ENCODE measurements at regions not wholly inside any gene's neighbourhood (a gene's known extent, or its start where the extent isn't known, plus 50 kb on each side); places are given as distances from the start of the nearest gene placed in this dataset.

- DNase-seq (no peak), ATAC-seq (no peak)
- Histone ChIP-seq H3K27me3 (ENCODE audit: control insufficient read depth in 2 of 2, insufficient read depth in 2 of 2, low read length in 2 of 2) (no peaks in the 10 kb centered on the region), H3K4me1 (ENCODE audit: control insufficient read depth in 2 of 2, insufficient read depth in 2 of 2, low read length in 2 of 2) (no peaks in the 10 kb centered on the region), H3K27ac (ENCODE audit: low read depth, low read length) (no peak overlapping the region), H3K4me3 (ENCODE audit: low read length) (no peak overlapping the region), H3K36me3 (ENCODE audit: control insufficient read depth in 2 of 3, insufficient read depth in 3 of 3, low read length in 3 of 3) (no peaks in the 10 kb centered on the region), H3K9me3 (ENCODE audit: control insufficient read depth in 2 of 3, low read length in 3 of 3) (no peaks in the 10 kb centered on the region)
- intact Hi-C loops (cut with micrococcal nuclease) = no loop called here
- no peaks in the 10 kb centered on the region for H3K36me3 Mint-ChIP-seq
- no peaks in the 10 kb centered on the region for H3K27me3 Mint-ChIP-seq
- no peak overlapping the region for H3K4me3 Mint-ChIP-seq
- POLR2A ChIA-PET = no interaction called here
- no peak overlapping the region for H3K27ac Mint-ChIP-seq
- H3K4me1 Mint-ChIP-seq = no peaks in the 10 kb centered on the region
- CTCF ChIA-PET = no interaction called here
- peaks cover 0 to 6% (median 0%) of the 10 kb centered on the region in 11 donors for H3K9me3 Mint-ChIP-seq
Observed at GRCh38 chr10:33759191-33759590, 424.7 kb upstream of the NRP1 start.

DNA sequence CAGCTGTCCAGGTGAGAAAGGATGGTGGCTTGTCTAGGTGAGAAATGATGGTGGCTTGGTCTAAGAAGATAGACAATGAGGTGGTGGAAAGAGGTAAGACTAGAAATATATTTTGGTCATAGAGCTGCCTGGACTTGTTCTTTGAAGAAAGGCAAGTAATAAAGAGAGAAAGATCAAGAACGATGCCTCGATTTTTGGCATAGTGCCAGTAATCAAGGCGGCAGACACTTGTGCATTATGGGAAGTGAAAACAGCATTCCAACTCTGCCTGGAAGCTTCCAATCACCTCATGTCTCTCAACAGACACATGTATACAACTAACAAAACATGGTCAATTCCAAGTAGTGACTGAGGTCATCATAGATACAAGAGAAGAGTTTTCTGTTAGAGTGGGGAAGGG is 423.8 kb upstream of the NRP1 start:
- intact Hi-C loops (cut with micrococcal nuclease) = no loop called here
- ChIA-PET CTCF (no interaction called here), POLR2A (no interaction called here)
- ATAC-seq (no peak), DNase-seq (no peak)
- H3K4me1 ChIP-seq (ENCODE audit: control insufficient read depth in 2 of 2, insufficient read depth in 2 of 2, low read length in 2 of 2) = no peaks in the 10 kb centered on the region
- H3K36me3 Mint-ChIP-seq = no peaks in the 10 kb centered on the region
- H3K9me3 ChIP-seq (ENCODE audit: control insufficient read depth in 2 of 3, low read length in 3 of 3) = no peaks in the 10 kb centered on the region
- no peaks in the 10 kb centered on the region for H3K36me3 ChIP-seq (ENCODE audit: control insufficient read depth in 2 of 3, insufficient read depth in 3 of 3, low read length in 3 of 3)
- H3K4me3 Mint-ChIP-seq = no peak overlapping the region
- no peak overlapping the region for H3K27ac Mint-ChIP-seq
- peaks cover 0 to 6% (median 0%) of the 10 kb centered on the region in 11 donors for H3K9me3 Mint-ChIP-seq
- H3K4me3 ChIP-seq (ENCODE audit: low read length) = no peak overlapping the region
- no peaks in the 10 kb centered on the region for H3K4me1 Mint-ChIP-seq
- H3K27me3 ChIP-seq (ENCODE audit: control insufficient read depth in 2 of 2, insufficient read depth in 2 of 2, low read length in 2 of 2) = no peaks in the 10 kb centered on the region
- peaks cover 0 to under 1% (median 0%) of the 10 kb centered on the region in 5 donors for H3K27me3 Mint-ChIP-seq
- no peak overlapping the region for H3K27ac ChIP-seq (ENCODE audit: low read depth, low read length)

DNA sequence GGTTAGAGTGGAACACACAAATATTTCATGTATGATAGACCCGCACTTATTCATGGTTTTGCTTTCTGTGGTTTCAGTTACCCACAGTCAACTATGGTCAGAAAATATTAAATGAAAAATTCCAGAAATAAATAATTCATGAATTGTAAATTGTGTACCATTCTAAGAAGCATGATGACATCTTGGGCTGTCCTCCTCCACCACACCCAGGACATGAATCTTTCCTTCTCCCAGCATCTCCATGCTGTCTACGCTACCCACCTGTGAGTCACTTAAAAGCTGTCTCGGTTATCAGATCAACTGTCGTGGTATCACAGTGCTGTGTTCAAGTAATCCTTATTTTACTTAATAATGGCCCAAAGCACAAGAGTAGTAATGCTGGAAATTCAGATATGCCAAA is 419.6 kb upstream of the NRP1 start:
- H3K36me3 Mint-ChIP-seq = no peaks in the 10 kb centered on the region
- DNase-seq (no peak), ATAC-seq (no peak)
- H3K27me3 ChIP-seq (ENCODE audit: control insufficient read depth in 2 of 2, insufficient read depth in 2 of 2, low read length in 2 of 2) = no peaks in the 10 kb centered on the region
- no peaks in the 10 kb centered on the region for H3K9me3 ChIP-seq (ENCODE audit: control insufficient read depth in 2 of 3, low read length in 3 of 3)
- no peaks in the 10 kb centered on the region for H3K4me1 ChIP-seq (ENCODE audit: control insufficient read depth in 2 of 2, insufficient read depth in 2 of 2, low read length in 2 of 2)
- H3K4me3 Mint-ChIP-seq = no peak overlapping the region
- H3K9me3 Mint-ChIP-seq = no peaks in the 10 kb centered on the region
- peaks cover 0 to 6% (median 4%) of the 10 kb centered on the region in 5 donors for H3K27me3 Mint-ChIP-seq
- H3K4me1 Mint-ChIP-seq = no peaks in the 10 kb centered on the region
- CTCF ChIA-PET = no interaction called here
- no peak overlapping the region for H3K27ac Mint-ChIP-seq
- no peaks in the 10 kb centered on the region for H3K36me3 ChIP-seq (ENCODE audit: control insufficient read depth in 2 of 3, insufficient read depth in 3 of 3, low read length in 3 of 3)
- POLR2A ChIA-PET = no interaction called here
- no peak overlapping the region for H3K27ac ChIP-seq (ENCODE audit: low read depth, low read length)
- intact Hi-C loops (cut with micrococcal nuclease) = no loop called here
- no peak overlapping the region for H3K4me3 ChIP-seq (ENCODE audit: low read length)

DNA sequence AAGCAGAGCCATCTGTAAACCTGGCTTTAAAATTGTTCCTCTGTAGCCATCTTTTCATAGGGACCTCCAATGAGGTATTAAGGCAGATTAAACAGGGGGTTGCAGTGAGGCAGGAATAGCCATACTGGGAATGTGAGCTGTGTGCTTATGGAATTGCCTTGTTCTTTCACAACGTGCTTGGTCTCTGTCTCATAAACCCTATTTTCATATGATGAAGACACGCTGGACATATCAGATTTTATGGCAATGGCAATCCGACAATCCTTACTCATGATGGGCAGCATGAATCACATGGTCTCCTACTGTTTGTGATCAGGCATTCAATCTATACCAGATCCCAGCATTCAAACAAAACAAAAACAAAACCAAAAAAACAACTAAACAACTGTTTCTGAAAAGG is 418.9 kb upstream of the NRP1 start:
- Histone ChIP-seq H3K9me3 (ENCODE audit: control insufficient read depth in 2 of 3, low read length in 3 of 3) (no peaks in the 10 kb centered on the region), H3K4me3 (ENCODE audit: low read length) (no peak overlapping the region), H3K27me3 (ENCODE audit: control insufficient read depth in 2 of 2, insufficient read depth in 2 of 2, low read length in 2 of 2) (no peaks in the 10 kb centered on the region), H3K36me3 (ENCODE audit: control insufficient read depth in 2 of 3, insufficient read depth in 3 of 3, low read length in 3 of 3) (no peaks in the 10 kb centered on the region), H3K27ac (ENCODE audit: low read depth, low read length) (no peak overlapping the region), H3K4me1 (ENCODE audit: control insufficient read depth in 2 of 2, insufficient read depth in 2 of 2, low read length in 2 of 2) (no peaks in the 10 kb centered on the region)
- ChIA-PET CTCF (no interaction called here), POLR2A (no interaction called here)
- DNase-seq = no peak
- H3K27ac Mint-ChIP-seq = no peak overlapping the region
- H3K4me1 Mint-ChIP-seq = no peaks in the 10 kb centered on the region
- H3K9me3 Mint-ChIP-seq = no peaks in the 10 kb centered on the region
- no peak for ATAC-seq
- H3K36me3 Mint-ChIP-seq = no peaks in the 10 kb centered on the region
- peaks cover 0 to 6% (median 4%) of the 10 kb centered on the region in 5 donors for H3K27me3 Mint-ChIP-seq
- no peak overlapping the region for H3K4me3 Mint-ChIP-seq
- intact Hi-C loops (cut with micrococcal nuclease) = no loop called here

DNA sequence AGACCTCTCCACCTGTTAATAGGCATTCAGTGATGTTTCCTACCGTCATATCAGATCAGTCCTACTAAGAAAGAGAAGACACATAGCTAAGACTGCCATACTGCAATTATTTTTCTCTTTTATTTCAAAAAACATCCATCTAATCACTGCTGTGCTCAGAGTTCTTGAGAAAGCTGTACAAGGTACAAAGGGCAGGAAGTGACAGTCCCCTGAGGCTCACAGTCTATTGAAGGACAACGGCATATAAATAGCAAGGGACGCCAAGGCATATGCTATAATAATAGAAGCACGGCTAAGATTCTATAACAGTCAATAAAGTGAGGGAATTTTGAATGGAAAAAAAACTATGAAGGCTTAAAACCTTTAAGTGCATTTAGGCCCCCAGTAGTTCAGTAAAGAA is 415.3 kb upstream of the NRP1 start:
- Mint-ChIP-seq H3K36me3 (no peaks in the 10 kb centered on the region), H3K27ac (no peak overlapping the region), H3K4me1 (no peaks in the 10 kb centered on the region), H3K27me3 (peaks cover 0 to 15% (median 6%) of the 10 kb centered on the region in 5 donors), H3K9me3 (no peaks in the 10 kb centered on the region), H3K4me3 (no peak overlapping the region)
- DNase-seq (no peak), ATAC-seq (no peak)
- Histone ChIP-seq H3K36me3 (ENCODE audit: control insufficient read depth in 2 of 3, insufficient read depth in 3 of 3, low read length in 3 of 3) (no peaks in the 10 kb centered on the region), H3K9me3 (ENCODE audit: control insufficient read depth in 2 of 3, low read length in 3 of 3) (no peaks in the 10 kb centered on the region), H3K4me1 (ENCODE audit: control insufficient read depth in 2 of 2, insufficient read depth in 2 of 2, low read length in 2 of 2) (no peaks in the 10 kb centered on the region), H3K4me3 (ENCODE audit: low read length) (no peak overlapping the region), H3K27ac (ENCODE audit: low read depth, low read length) (no peak overlapping the region), H3K27me3 (ENCODE audit: control insufficient read depth in 2 of 2, insufficient read depth in 2 of 2, low read length in 2 of 2) (no peaks in the 10 kb centered on the region)
- intact Hi-C loops (cut with micrococcal nuclease) = no loop called here
- POLR2A ChIA-PET = no interaction called here
- CTCF ChIA-PET = no interaction called here

GRCh38 chr10:33749067-33749735 is 414.7 kb upstream of the NRP1 start:
- no peak overlapping the region for H3K27ac Mint-ChIP-seq
- Histone ChIP-seq H3K4me1 (ENCODE audit: control insufficient read depth in 2 of 2, insufficient read depth in 2 of 2, low read length in 2 of 2) (no peaks in the 10 kb centered on the region), H3K9me3 (ENCODE audit: control insufficient read depth in 2 of 3, low read length in 3 of 3) (no peaks in the 10 kb centered on the region), H3K27ac (ENCODE audit: low read depth, low read length) (no peak overlapping the region), H3K36me3 (ENCODE audit: control insufficient read depth in 2 of 3, insufficient read depth in 3 of 3, low read length in 3 of 3) (no peaks in the 10 kb centered on the region), H3K4me3 (ENCODE audit: low read length) (no peak overlapping the region), H3K27me3 (ENCODE audit: control insufficient read depth in 2 of 2, insufficient read depth in 2 of 2, low read length in 2 of 2) (no peaks in the 10 kb centered on the region)
- H3K9me3 Mint-ChIP-seq = no peaks in the 10 kb centered on the region
- H3K36me3 Mint-ChIP-seq = no peaks in the 10 kb centered on the region
- no peaks in the 10 kb centered on the region for H3K4me1 Mint-ChIP-seq
- no peak for DNase-seq
- intact Hi-C loops (cut with micrococcal nuclease) = no loop called here
- CTCF ChIA-PET = no interaction called here
- H3K4me3 Mint-ChIP-seq = no peak overlapping the region
- no peak for ATAC-seq
- POLR2A ChIA-PET = no interaction called here
- peaks cover 0 to 15% (median 6%) of the 10 kb centered on the region in 5 donors for H3K27me3 Mint-ChIP-seq

DNA sequence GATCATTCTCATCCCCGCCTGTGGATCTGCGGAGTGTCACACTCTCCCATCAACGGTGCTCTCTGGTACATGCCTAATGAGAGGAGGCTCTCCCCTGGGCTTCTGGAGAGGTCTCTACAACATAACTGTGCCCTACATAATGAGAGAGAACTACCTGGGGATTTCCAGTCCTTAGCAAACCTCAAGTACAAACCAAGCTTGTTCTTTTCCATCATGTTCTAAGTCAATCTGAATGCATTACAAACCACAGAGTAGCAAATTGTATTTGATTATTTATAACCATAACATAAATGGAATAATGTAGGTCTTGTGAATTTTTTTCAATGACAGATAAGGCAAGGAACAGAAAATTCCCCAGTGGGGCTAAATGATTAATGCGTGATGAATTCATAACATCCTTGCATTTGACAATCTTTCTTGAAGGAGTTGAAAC is 412.4 kb upstream of the NRP1 start:
- DNase-seq = no peak
- no peak overlapping the region for H3K27ac ChIP-seq (ENCODE audit: low read depth, low read length)
- H3K36me3 ChIP-seq (ENCODE audit: control insufficient read depth in 2 of 3, insufficient read depth in 3 of 3, low read length in 3 of 3) = no peaks in the 10 kb centered on the region
- H3K4me1 ChIP-seq (ENCODE audit: control insufficient read depth in 2 of 2, insufficient read depth in 2 of 2, low read length in 2 of 2) = no peaks in the 10 kb centered on the region
- Mint-ChIP-seq H3K36me3 (no peaks in the 10 kb centered on the region), H3K9me3 (no peaks in the 10 kb centered on the region), H3K27ac (no peak overlapping the region), H3K4me3 (no peak overlapping the region), H3K4me1 (no peaks in the 10 kb centered on the region), H3K27me3 (peaks cover 0 to 10% (median 0%) of the 10 kb centered on the region in 5 donors)
- H3K9me3 ChIP-seq (ENCODE audit: control insufficient read depth in 2 of 3, low read length in 3 of 3) = no peaks in the 10 kb centered on the region
- ChIA-PET CTCF (interaction anchor here (1.4 kb wide), 1 partner anchor 554 kb away, joined by 3 read pairs; no protein-coding TSS in a partner anchor), POLR2A (no interaction called here)
- no peaks in the 10 kb centered on the region for H3K27me3 ChIP-seq (ENCODE audit: control insufficient read depth in 2 of 2, insufficient read depth in 2 of 2, low read length in 2 of 2)
- intact Hi-C loops (cut with micrococcal nuclease) = no loop called here
- no peak for ATAC-seq
- no peak overlapping the region for H3K4me3 ChIP-seq (ENCODE audit: low read length)

Data from naive thymus-derived CD4-positive, alpha-beta T cell (primary cell).